HCT116 (cell line): ENCODE measurements at regions not wholly inside any gene's neighbourhood (a gene's known extent, or its start where the extent isn't known, plus 50 kb on each side); places are given as distances from the start of the nearest gene placed in this dataset.

Experiments
- ATAC-seq: fragments of 200-7000 bp; cut with Tn5 transposase; 2 replicates; pipeline ENCODE4 v1.9.1; 2020; ENCODE audit warnings: mild to moderate bottlenecking, moderate library complexity
- BruUV-seq: library from RNA; stranded (reverse); fragments of 400-500 nt; replicated peaks from 2 replicates; lab custom pipeline; 2021; lab: Mats Ljungman, UMichigan
- CTCF ChIA-PET: fragments of 300-600 bp; sonication (Branson Sonifier 250); formaldehyde crosslinking; loops from one replicate; lab custom pipeline; 2021; ENCODE audit warnings: antibody characterized with exemption; lab: Charles Lee
- POLR2A ChIA-PET: fragments of 300-600, 350-600 bp; sonication (Branson Sonifier 250); formaldehyde crosslinking; loops from one replicate; lab custom pipeline; 2021; ENCODE audit warnings: antibody characterized with exemption; lab: Charles Lee
- RAD21 ChIA-PET, 2 experiments: fragments of 300-600 bp; sonication (Branson Sonifier 250); formaldehyde crosslinking; loops; one replicate each; lab custom pipeline; 2023; ENCODE audit warnings: low total read pairs in 2 of 2; ENCODE audit not compliant: uncharacterized antibody in 2 of 2, unreplicated experiment in 2 of 2, low non-redundant PET in 1 of 2; lab: Charles Lee
- DNase-seq: peaks from one replicate; pipeline ENCODE4 v3.0.0-alpha.2; 2010; ENCODE audit warnings: low read depth, low spot score
- H2AFZ ChIP-seq: fragments of 200-600 bp; shearing (Covaris generic), sonication (generic); 2 replicates; pipeline ENCODE4 v1.6.1; 2017; ENCODE audit warnings: low read depth, mixed run types, mixed read lengths, antibody characterized with exemption, low read length; ENCODE audit not compliant: poor library complexity, severe bottlenecking
- H3K27ac ChIP-seq: 2 replicates; pipeline ENCODE4 v1.5.1; 2012; ENCODE audit warnings: low read depth, low read length
- H3K27me3 ChIP-seq: fragments of 200-600 bp; sonication (generic); 2 replicates; pipeline ENCODE4 v1.6.1; 2016; ENCODE audit warnings: mixed run types, low read length, mixed read lengths; ENCODE audit not compliant: insufficient read depth
- H3K36me3 ChIP-seq, 2 experiments: fragments of 200-500 bp in 1 of 2; fragments of 200-600 bp in 1 of 2; sonication (Bioruptor generic) in 1 of 2; sonication (generic) in 1 of 2; 2 replicates each; pipeline versions ENCODE4 v1.5.1 to v1.6.1; 2014 to 2016; ENCODE audit warnings: low read length in 2 of 2, inconsistent platforms in 1 of 2, mixed read lengths in 1 of 2, mixed run types in 1 of 2; ENCODE audit not compliant: insufficient read depth in 2 of 2, control insufficient read depth in 1 of 2
- H3K4me1 ChIP-seq, 2 experiments: fragments of 200-600 bp in 1 of 2; sonication (generic) in 1 of 2; 2 replicates each; pipeline versions ENCODE4 v1.5.1 to v1.6.1; 2012 to 2017; ENCODE audit warnings: low read length in 2 of 2, inconsistent platforms in 1 of 2, mild to moderate bottlenecking in 1 of 2, mixed read lengths in 1 of 2, mixed run types in 1 of 2, moderate library complexity in 1 of 2; ENCODE audit not compliant: insufficient read depth in 2 of 2, control insufficient read depth in 1 of 2
- H3K4me2 ChIP-seq: fragments of 200-600 bp; sonication (generic); 2 replicates; pipeline ENCODE4 v1.6.1; 2017; ENCODE audit warnings: mixed run types, low read length, mixed read lengths
- H3K4me3 ChIP-seq, 2 experiments: fragments of 200-600 bp in 1 of 2; sonication (generic) in 1 of 2; replicated peaks in 1 of 2; 2 replicates each; pipeline ENCODE4 v1.5.1; 2011 to 2016; ENCODE audit warnings: low read length in 2 of 2, control low read depth in 1 of 2, low read depth in 1 of 2, mild to moderate bottlenecking in 1 of 2, mixed read lengths in 1 of 2, mixed run types in 1 of 2
- H3K79me2 ChIP-seq: fragments of 200-600 bp; sonication (generic); 2 replicates; pipeline ENCODE4 v1.6.1; 2017; ENCODE audit warnings: mild to moderate bottlenecking, mixed run types, low read length, moderate library complexity, mixed read lengths; ENCODE audit not compliant: insufficient read depth
- H3K9ac ChIP-seq: fragments of 200-600 bp; sonication (generic); 2 replicates; pipeline ENCODE4 v1.6.1; 2016; ENCODE audit warnings: low read length, mixed read lengths
- H3K9me2 ChIP-seq: fragments of 200-600 bp; sonication (generic), shearing (Covaris generic); 2 replicates; pipeline ENCODE4 v1.6.1; 2017; ENCODE audit warnings: mixed run types, mild to moderate bottlenecking, moderate library complexity; ENCODE audit not compliant: insufficient read depth
- H3K9me3 ChIP-seq, 2 experiments: fragments of 200-500 bp in 1 of 2; fragments of 200-600 bp in 1 of 2; sonication (Bioruptor generic) in 1 of 2; sonication (generic) in 1 of 2; 2 replicates each; pipeline ENCODE4 v1.6.1; 2014 to 2017; ENCODE audit warnings: low read length in 2 of 2, mixed read lengths in 2 of 2, inconsistent platforms in 1 of 2, low read depth in 1 of 2, mild to moderate bottlenecking in 1 of 2, mixed run types in 1 of 2, moderate library complexity in 1 of 2; ENCODE audit not compliant: control insufficient read depth in 1 of 2, insufficient read depth in 1 of 2
- H4K20me1 ChIP-seq: fragments of 200-600 bp; sonication (generic), shearing (Covaris generic); 2 replicates; pipeline ENCODE4 v1.6.1; 2017; ENCODE audit warnings: mixed run types, mild to moderate bottlenecking, moderate library complexity; ENCODE audit not compliant: insufficient read depth
- CTCF ChIP-seq, 3 experiments: fragments of 200-600 bp in 1 of 3; sonication (generic) in 1 of 3; IDR thresholded peaks in 2 of 3; conservative IDR thresholded peaks in 1 of 3; 2 replicates each; pipeline ENCODE4 v1.5.1; 2012 to 2017; ENCODE audit warnings: low read depth in 2 of 3, low read length in 2 of 3, antibody characterized with exemption in 1 of 3, borderline replicate concordance in 1 of 3, control low read depth in 1 of 3, mild to moderate bottlenecking in 1 of 3, mixed read lengths in 1 of 3, mixed run types in 1 of 3, moderate library complexity in 1 of 3; ENCODE audit not compliant: insufficient read depth in 1 of 3
- ELF1 ChIP-seq: IDR thresholded peaks from 2 replicates; pipeline ENCODE4 v1.6.1; 2012; ENCODE audit warnings: low read depth, borderline replicate concordance
- POLR2AphosphoS5 ChIP-seq: IDR thresholded peaks from 2 replicates; pipeline ENCODE4 v1.6.1; 2011; ENCODE audit warnings: mild to moderate bottlenecking, low read depth, low read length, moderate library complexity
- SP1 ChIP-seq: IDR thresholded peaks from 2 replicates; pipeline ENCODE4 v1.6.1; 2012; ENCODE audit warnings: low read depth
- intact Hi-C: fragments of 100-400 bp; cut with micrococcal nuclease; formaldehyde crosslinking; loops from 2 replicates; pipeline ENCODE4 v1.10.0; 2022

DNA sequence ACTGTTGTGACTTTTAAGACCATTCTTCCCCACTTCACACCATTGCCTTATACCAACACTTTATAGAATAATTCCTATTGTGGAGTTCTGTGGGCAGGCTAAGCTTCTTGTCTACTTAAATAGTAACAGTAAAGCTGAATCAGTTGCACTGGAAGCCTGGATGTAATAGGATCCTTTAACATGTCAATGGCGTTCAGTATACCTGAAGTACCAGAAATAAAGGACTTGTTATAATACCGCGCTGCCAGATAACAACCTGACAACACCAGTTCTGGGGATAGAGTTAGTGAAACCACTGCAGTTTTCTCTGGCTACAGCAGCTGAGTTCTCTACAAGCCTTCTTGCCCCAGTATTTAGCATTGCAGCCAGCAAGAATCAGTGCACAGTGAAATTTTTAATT lies 52.0 kb upstream of the TNFRSF19 start:
- H3K27me3 ChIP-seq = peaks cover 14% of the 10 kb centered on the region
- H3K27ac ChIP-seq = no peak overlapping the region
- no peaks in the 10 kb centered on the region for H3K79me2 ChIP-seq
- no peak for TF ChIP-seq SP1
- no peak for TF ChIP-seq POLR2AphosphoS5
- TF ChIP-seq ELF1 = no peak
- no peak for TF ChIP-seq CTCF (IDR thresholded peaks at IDR 0.05 in 2 of 3, conservative IDR thresholded peaks at IDR 0.05 in 1 of 3; ENCODE audit: borderline replicate concordance in 1 of 3, insufficient read depth in 1 of 3, low read depth in 2 of 3, low read length in 2 of 3)
- TF ChIP-seq, all 23 proteins: peak for 0
- ChIA-PET CTCF (no interaction called here), POLR2A (no interaction called here), RAD21 (no interaction called here)
- Histone ChIP-seq H3K4me3 (no peak overlapping the region), H3K4me2 (no peak overlapping the region), H3K9ac (no peak overlapping the region), H4K20me1 (no peaks in the 10 kb centered on the region), H2AFZ (no peak overlapping the region), H3K9me3 (no peaks in the 10 kb centered on the region), H3K36me3 (no peaks in the 10 kb centered on the region), H3K4me1 (no peaks in the 10 kb centered on the region), H3K9me2 (no peaks in the 10 kb centered on the region)
- intact Hi-C loops = no loop called here
- BruUV-seq = no TSS peak
- DNase-seq (no peak), ATAC-seq (no peak)
